T-helper 1 cell (primary cell): ENCODE measurements at regions not wholly inside any gene's neighbourhood (a gene's known extent, or its start where the extent isn't known, plus 50 kb on each side); places are given as distances from the start of the nearest gene placed in this dataset.
"Not testable (repeated sequence)": the region's sequence is repeated elsewhere in the genome, so short reads cannot be mapped to it uniquely, and the experiment has no call there.

ENCODE experiments used
- DNase-seq, 5 donors: peaks; one replicate each; pipeline ENCODE4 v3.0.0-alpha.2; 2012 to 2020

DNA sequence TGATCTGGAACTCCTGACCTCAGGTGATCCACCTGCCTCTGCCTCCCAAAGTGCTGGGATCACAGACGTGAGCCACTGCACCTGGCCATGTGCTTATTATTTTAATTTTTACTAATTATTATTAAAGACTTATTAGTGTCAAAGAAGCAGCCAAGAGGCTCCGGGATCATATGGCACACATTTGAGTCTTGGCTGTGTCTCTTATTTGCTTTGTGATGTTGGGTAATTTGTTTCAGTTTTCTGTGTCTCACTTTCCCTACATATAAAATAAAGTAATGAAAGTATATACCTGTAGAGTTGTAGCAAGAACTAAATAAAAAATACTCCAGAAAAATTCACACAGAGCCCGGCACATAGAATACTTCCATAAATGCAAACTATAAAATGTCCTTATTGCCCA lies 238.0 kb upstream of the TBL1XR1 start:
- DNase-seq: no peak

DNA sequence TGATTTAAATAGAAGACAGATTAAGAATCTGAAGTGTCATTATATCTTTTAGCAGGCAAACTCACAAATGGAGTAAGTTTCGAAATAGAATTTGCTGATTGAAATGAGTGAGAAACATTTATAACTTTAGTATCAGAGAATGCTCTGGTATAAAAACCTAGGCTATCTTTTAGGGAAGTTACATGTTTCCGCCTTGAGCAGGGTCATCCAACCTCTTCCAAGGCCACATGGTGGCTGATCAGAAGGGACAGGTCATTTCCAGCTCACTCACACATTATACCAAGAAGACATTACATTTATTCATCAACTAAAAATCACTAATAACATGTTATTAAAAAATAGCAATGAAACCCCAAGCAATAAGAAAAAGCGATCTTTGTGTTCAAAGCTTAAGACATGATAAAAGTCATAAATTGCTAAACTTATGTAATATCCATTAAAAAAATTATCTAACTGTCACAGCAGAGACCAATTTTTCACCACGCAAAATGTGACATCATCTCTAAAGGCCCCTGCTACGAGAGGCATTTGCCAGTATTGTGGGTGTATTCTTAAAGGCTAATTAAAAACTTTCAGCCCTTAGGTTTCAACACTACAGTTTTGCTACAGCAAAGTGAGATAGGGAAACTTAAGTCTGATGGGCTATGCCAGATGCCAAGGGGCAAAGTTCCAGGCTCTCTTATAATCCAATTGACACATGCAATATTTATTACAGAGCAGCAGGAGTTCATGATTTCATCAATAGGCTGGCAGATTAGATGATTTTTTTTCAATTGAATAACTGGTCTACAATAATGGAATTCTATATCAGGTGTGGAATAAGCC lies 240.4 kb upstream of the TBL1XR1 start:
- DNase-seq: no peak

DNA sequence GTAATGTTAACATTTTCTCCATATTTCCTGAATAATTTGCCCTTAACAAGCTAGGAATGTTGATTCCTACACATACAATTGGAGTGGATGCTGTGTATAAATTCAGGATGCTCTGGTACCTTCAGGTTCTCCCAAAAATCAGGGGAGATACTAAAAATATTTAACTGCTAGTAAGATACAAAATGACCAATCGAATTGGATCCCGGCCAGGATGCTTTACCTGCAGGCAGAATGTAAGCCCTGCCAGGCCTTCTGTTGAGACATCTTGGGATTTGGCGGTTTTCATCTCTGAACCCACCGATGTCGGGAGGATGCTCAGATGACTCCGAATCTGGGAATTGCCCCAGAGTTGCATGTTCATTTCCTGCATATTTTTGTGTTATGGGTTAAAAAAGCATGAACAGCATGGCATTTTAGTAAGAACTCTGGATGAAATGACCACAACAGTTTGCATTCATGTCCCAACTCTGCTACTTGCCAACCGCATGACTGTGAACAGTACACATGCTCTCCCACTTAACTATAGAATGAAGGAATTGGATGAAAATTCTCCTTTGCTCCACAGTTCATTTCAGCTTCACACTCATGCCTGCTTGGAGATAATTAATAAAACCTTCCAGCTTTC lies 241.4 kb upstream of the TBL1XR1 start:
- no peak for DNase-seq

DNA sequence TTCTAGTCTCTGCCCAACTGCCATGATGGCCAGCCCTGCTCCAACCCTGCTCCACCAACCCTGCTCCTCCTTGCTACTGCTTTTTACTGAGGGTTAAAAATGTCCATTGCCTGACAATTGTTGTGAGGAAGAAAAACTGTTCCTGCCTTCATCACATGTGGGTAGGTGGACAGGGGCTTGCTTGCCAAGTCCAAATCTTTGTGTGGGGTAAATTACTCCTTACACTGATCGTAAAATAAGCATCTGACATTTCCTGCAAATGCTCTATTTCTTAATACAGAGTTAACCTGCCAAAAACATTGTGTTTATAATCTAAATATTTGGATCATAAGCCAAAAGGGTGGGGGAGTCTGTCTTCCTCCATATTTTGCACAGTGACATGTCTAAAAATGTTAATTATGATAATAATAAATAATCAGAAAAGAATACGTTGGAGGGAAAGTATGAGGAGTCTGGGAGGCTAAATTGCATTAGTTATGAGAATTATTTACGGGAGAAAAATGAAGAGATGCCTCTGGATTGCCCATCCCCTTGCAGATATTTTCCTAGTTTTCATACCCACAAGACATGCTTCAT lies 242.5 kb upstream of the TBL1XR1 start:
- no peak for DNase-seq

DNA sequence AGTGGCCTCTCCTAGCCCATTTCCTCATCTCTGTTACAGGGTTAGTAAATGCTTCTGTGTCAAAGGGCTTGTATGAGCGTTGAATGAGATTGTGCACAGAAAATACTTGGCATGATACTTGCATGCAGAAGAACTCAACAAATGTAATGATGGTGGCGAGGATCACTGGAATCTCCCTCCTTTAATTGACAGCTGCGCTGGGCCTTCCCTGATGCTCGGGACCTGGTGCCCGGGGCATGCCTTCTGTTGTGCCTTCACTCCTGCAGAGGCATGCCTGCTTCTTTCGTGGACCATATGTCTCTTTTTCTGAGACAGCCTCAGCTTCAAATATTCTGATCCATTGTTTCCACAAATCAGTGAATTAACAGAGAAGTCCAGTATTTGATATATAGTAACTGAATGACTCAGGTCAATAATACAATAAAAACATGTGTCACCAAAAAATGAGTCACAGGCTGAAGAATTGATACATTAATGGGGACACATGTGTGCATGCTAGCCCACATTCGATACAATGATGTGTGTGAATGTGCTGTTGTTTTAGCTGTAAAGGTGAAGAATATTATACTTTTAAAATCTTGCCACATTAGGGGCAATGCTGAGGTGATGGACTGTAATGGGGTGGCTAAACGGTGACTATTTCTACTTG lies 243.3 kb upstream of the TBL1XR1 start:
- no peak for DNase-seq

DNA sequence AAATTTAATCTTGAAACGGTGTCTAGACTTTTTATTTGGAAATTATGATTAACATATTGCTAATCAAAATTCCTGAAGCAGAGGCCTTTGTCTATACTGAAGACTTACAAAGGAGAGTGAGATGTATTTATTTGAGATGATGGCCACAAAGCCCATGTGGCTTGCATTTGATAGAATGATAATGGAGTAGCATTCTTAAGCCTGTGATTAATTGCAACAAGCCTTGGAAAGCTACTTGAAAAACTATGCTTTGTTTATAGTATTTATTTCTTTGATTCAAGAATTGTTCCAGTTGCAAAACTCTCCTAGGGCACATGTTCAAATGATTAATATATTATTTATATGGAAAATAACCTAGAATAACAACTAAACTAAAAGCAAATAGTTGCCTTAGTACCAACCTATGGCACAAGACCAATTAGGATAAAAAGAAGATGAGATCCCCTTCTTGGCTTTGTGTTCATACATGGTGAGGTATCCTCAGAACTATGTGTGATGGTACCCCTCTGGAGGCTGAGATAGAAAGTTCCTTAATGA lies 244.1 kb upstream of the TBL1XR1 start:
- no peak for DNase-seq

DNA sequence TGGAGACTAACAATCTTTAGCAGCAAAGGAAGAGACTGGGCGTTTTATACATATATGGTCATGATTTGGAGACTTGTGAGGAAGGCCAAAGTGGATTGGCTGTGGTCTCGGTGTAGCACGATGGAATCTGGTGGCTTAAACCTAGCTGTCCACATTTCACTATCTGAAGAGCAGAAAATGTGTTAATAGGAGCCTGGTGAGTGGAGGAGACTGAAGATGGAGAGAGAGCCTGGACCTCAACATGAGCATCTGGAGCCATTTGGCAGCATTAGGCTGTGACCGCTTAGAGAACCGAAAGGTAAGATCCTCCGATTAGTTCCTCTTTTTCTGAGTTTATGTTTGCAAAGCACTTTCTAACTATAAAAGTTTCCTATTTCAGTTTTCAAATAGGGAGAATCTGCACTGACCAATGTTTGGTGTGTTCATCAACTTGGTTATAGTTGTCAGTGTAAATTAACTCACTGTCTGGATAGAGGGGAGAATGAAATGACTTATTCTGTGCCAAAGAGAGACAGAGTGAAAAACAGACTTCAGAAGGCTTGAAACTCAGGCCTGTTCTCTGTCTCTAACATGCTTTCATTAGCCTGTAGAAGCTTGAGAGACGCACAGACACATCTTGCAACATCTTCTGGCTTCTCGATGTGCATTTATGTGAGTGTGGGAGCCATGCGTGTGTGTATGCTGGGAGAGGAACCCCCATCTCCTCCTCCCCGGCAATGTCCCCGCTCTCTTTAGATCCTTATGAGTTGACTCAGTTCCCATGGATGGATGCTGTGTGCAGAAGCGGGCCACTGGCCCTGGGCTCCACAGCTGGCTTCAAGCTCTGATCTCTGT lies 244.7 kb upstream of the TBL1XR1 start:
- no peak for DNase-seq

DNA sequence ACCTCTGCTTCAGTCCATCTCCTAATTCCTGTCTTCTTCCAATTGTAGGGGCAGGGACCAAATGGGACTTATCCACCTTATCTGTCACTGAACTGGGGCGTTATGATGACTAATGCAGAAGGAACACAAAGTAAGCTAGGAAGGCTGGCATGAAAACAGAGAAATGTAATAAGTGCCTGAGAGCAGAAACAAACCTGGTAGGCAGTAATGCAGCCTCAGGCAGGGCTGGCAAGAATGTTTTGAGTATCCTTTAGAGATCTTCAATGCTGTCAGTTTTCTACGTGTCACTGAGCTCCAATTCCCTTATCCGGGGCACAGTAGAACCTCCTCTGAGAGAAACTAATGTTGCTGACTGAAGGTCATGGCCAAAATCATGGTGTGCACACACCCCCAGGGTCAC lies 246.2 kb upstream of the TBL1XR1 start:
- no peak for DNase-seq

DNA sequence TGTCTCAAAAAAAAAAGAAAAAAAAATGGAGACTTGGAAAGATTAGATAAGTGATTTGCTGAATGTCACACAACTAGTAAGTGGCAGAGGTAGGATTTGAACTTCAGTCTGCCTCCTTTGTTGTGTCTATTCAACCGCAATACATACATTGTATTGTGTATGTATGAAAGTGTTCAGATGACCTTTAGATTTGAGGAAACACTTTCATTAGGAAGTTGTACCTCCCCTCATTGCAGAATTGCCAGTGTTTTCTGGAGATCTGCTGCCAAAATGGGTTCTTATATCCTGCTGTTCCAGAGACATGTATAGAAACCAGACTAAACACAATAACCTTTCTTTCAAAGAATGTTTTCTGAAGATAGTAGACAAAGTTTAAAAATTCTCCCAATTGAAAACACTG lies 247.4 kb upstream of the TBL1XR1 start:
- no peak for DNase-seq

DNA sequence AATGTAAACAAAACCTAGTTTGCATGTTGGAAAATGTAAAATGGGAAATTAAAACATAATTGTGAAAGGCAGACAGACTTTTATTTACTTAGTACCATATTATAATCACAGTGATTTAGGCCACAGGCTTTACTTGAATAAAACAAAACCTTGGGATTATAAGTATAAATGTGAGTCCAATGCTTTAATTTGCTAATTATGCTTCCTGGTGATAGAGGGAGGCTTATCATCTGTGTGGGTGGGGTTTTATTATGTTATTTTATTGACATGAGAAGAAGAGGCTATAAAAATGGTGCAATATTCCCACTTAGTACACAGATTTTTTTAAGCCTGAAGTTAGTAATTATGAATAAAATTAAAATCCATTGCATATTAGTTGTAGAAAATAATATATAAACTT lies 248.3 kb upstream of the TBL1XR1 start:
- no peak for DNase-seq

DNA sequence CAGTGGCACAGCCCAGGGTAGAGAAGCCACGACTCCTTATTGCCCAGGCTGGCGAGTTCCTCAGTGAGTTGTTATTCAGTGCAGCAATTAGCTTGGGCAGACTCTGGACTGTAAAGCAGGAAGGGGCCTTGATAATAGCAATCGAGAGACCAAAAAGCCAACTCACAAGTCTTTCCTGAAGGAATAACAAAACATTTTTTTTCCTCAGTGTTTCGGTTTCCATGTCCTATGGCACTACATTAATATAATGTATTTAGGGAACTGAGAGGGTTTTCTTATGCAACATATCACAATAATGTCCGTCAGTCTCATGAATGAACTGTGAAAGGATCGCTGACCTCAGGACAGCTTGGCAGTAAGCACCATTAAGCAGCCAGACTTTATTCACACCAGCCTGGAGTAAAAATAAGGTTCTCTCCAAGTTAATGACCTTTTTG lies 248.9 kb upstream of the TBL1XR1 start:
- no peak for DNase-seq

DNA sequence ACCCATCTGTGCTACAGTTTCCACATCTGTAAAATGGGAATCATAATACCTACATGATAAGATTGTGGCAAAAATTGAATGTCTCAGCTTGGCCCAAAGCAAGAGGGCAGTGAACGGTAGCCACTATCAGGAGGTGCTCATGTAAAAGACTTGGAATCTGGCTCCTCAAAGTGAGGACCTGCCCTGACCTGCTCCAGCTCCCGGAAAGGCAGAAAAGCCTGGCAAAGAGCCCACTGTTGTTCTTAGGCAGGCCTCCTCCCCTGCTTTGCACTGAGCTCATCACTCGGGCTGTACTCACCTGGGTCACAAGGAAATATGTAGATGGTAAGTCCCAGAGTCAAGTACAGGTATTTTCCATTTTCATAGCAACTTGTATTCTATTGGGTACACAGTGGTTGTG lies 250.7 kb upstream of the TBL1XR1 start:
- no peak for DNase-seq

DNA sequence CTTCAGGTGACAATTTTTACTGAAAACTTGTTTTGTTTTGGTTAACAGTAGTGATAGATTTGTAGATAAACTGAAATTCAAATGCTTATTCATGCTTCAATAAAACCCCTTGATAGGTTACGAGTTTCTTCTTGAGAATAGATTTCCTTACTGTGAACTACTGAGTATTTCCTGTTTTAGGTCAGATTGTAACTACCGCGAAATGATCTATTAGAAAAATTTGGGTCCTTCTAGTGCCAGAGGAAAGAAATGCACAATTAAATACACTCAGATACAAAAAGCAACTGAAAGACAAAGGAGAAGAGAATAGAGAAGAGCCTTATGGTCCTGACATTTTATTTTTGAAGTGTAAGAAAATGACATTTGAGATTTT lies 251.7 kb upstream of the TBL1XR1 start:
- peak in 1 of 5 donors; percentile 12 for DNase-seq

DNA sequence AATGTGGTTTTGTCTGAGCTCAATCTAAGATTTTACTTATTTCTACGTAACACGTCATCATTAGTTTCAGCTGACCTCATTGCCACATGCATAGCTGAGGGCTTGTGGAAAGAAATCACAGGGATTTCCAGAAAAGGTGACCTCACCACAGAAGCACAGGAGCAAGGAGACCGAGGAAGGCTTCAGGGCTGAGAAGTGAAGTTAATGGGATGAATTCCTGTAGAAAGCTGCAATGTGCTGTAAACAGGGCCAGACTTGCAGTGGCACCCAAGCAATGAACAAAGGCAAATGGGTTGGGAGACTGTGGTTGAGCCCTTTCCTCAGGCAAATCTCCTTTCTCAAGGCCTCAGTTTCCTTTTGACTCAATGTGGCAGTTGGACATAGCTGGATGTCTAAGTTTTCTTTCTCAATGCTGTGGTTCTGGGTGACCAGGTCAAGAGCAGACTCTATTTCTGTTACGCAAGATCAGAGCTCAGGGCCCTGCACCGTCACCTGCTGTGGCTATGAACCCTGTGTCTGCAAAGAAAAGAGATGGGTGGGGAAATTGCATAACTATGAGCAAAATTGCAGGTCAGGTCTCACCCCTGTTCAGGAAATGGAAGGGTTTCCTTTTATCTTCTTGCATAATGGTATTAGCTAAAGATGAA lies 252.2 kb upstream of the TBL1XR1 start:
- peak in 1 of 5 donors; percentile 30 for DNase-seq

DNA sequence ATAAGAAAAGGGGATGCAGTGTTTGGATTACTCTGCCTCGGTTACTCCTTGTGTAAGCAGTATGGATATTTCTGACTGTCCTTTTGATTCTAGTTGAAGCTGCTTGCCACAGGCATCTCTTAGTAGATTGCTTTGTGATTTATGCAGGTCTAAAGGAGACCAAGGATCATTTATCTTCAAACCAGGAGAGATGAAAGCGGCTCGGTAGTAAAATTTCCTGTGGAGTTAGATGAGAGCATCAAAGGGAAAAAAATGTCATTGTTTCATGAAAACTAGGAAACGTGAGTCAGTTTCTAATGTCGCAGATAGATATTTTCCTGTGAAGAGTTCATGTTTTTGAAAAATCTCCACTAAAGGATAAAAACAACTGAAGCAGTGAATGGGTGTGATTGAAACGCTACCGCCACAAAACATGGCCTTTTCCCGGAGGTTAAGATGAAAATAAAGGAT lies 254.0 kb upstream of the TBL1XR1 start:
- no peak for DNase-seq

DNA sequence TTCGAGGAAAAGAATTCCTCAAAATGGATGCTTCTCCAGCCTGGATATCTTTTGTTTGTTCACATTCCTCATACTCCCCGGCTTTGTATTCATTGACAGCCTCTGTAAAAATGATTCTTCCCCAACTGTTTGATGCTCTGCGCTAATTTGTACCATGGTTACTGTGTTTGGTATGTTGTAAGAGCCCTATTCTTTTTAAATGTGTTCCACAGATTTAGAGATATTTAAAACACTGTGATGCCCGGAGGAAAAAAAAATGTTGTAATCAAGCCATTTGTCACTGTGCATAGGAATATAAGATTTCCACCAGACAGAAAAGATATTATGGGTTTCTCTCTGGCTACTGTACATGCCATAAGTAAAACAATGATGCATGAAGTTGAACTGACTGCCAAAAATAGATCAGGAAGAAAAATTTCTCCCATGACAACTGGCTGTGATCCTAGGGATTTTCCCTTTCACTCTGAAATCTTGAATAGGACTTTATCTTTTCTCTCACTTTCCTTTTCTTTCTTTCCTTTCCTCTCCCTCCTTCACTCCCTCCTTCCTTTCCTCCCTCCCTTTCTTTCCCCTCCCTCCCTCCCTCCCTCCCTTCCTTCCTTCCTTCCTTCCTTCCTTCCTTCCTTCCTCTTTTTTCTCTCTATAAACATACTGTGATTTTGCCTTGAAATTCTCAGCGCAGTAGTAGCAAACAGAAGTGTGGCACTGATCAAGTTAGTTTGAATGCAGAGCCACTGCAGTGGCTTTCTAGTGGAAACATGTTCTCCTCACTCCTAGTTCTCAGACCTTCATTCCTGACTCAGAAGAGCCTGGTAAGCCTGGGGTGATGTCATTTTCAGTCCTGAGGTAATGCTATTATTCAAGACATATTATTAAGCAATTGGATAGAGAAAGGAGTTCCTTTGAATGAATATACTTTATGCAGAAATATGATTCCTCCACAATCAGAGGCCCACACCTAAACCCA lies 254.9 kb upstream of the TBL1XR1 start:
- DNase-seq: no peak

DNA sequence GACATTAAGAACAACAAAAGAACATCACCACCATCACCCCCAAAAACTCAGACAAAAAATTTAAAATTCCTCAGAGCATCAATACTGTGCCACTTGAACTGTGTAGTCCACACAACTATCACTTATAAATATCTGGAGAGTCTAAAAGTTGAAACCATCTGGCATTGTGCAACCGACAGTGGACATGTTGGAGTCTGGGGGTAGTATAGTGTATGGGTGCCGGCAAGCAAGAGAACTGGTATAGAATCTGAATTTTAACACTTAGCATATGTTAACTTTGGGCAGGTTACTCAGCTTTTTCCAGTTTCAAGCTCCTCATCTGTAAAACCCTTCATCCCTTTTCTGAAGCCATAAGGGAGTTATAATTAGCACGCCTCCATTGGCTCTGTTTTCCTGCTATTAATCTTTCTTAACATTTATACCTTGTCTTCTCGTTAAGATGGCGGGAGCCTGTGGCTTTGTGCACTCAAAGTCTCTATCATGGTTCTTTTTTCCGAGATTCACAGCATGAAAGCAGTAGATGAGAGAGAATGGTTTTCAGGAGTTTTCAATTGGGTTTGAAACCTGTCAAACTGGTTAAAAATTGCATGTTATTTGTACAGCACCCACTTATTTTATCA lies 255.7 kb upstream of the TBL1XR1 start:
- DNase-seq: no peak

DNA sequence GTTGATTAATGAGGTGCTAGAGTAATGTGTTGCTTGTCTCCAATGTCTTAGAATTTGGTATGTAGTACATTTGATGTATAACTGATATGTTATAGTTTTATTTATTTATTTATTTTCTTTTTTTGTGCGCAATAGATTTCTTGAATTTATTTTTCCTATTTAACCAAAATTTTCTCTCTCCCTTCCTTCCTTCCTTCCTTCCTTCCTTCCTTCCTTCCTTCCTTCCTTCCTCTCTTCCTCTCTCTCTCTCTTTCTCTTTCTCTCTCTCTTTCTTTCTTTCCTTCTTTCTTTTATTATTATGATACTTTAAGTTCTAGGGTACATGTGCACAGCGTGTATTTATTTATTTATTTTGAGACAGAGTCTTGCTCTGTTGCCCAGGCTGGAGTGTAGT lies 256.2 kb upstream of the TBL1XR1 start:
- no peak for DNase-seq

DNA sequence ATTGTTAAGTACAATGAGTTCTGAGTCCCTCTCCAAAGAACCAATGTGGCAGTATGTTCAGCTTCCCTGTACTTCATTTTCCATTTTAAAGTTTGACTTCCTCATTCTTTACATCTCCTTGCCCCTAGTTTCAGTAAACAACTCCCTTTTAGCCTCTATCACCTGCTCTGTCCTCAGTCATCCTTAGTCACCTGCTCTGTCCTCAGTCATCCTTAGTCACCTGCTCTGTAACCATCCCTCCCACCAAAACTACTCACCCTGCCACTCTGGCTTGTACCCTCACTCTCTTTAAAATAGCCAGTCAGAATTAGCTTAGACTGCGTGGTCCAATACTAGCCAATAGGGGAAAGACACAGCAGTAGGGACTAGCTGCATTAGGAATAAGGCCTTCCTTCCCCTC lies 259.9 kb upstream of the TBL1XR1 start:
- DNase-seq: not testable (repeated sequence)

DNA sequence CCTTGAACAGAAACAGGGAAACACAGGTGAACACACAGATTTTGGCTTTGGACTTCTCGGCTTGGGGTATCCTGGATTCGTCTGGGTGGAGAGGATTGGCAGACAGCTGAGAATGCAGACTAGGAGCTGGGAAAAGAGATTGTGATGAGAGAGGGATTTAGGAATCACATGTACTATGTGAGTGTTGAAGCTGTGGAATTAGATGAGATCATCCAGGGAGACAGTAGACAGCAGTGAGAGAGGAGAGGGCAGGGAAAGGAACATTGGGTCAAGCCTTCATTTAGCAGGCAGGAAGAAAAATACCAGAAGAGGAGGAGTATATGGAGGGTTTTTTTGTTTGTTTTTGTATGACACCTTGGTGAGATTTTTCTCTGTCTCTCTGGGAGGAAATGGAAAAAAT lies 262.1 kb upstream of the TBL1XR1 start:
- no peak for DNase-seq
